Lung (tissue), 11 donors: ENCODE measurements at regions not wholly inside any gene's neighbourhood (a gene's known extent, or its start where the extent isn't known, plus 50 kb on each side); places are given as distances from the start of the nearest gene placed in this dataset.

Experiments used
- ATAC-seq: fragments of 200-7000 bp; cut with Tn5 transposase; one replicate; pipeline ENCODE4 v1.9.1; 2020; ENCODE audit warnings: moderate number of reproducible peaks; ENCODE audit not compliant: insufficient read depth, low FRiP score
- DNase-seq, 3 donors: peaks; one replicate each; pipeline ENCODE4 v3.0.0-alpha.2; 2013 to 2017
- H3K27ac ChIP-seq, 2 donors: one replicate each; pipeline ENCODE4 v1.5.1; 2013; ENCODE audit warnings: mild to moderate bottlenecking in 2 of 2, moderate library complexity in 2 of 2, control low read depth in 1 of 2, inconsistent platforms in 1 of 2, low read depth in 1 of 2, low read length in 1 of 2
- H3K27me3 ChIP-seq, 3 donors: one replicate each; pipeline ENCODE4 v1.5.1; 2013; ENCODE audit warnings: low read length in 2 of 3; ENCODE audit not compliant: control insufficient read depth in 3 of 3, insufficient read depth in 3 of 3
- H3K36me3 ChIP-seq, 4 donors: one replicate each; pipeline ENCODE4 v1.5.1; 2013; ENCODE audit warnings: low read length in 4 of 4, mild to moderate bottlenecking in 1 of 4, moderate library complexity in 1 of 4; ENCODE audit not compliant: control insufficient read depth in 4 of 4, insufficient read depth in 4 of 4
- H3K4me1 ChIP-seq, 5 donors: one replicate each; pipeline ENCODE4 v1.5.1; 2013; ENCODE audit warnings: low read length in 5 of 5, mild to moderate bottlenecking in 2 of 5, moderate library complexity in 1 of 5; ENCODE audit not compliant: control insufficient read depth in 5 of 5, insufficient read depth in 5 of 5
- H3K4me3 ChIP-seq: one replicate; pipeline ENCODE4 v1.5.1; 2013; ENCODE audit warnings: mild to moderate bottlenecking, control low read depth, moderate library complexity
- H3K9ac ChIP-seq, 2 donors: one replicate each; pipeline ENCODE4 v1.5.1; 2013; ENCODE audit warnings: low read length in 2 of 2, control low read depth in 1 of 2; ENCODE audit not compliant: insufficient read depth in 1 of 2
- H3K9me3 ChIP-seq, 4 donors: one replicate each; pipeline ENCODE4 v1.5.1; 2013; ENCODE audit warnings: low read length in 3 of 4, mild to moderate bottlenecking in 1 of 4, moderate library complexity in 1 of 4; ENCODE audit not compliant: control insufficient read depth in 4 of 4, insufficient read depth in 3 of 4
- CTCF ChIP-seq: IDR thresholded peaks from 2 replicates; pipeline ENCODE4 v1.5.1; 2012; ENCODE audit warnings: mild to moderate bottlenecking; ENCODE audit errors: control extremely low read depth, extremely low read depth
- WGBS, 2 donors: extraction: QIAGEN DNeasy Blood & Tissue Kit; methylation state at CpG; one replicate each; pipeline ENCODE4 v1.1.7; 2013; 5-methylcytosine and 5-hydroxymethylcytosine counted together
- donor health status: control.
- donor health status: control.
- donor health status: Bipolar disorder and iron deficiency.
- donor health status: healthy.
- donor health status: DM: yes; HTN: yes; CAD: no.

- no peaks in the 10 kb centered on the region for H3K36me3 ChIP-seq
- WGBS, 2 donors = 88 to 90% methylated on average over 9 of the region's 9 CpGs
- H3K27ac ChIP-seq = no peak overlapping the region
- TF ChIP-seq CTCF = no peak
- no peaks in the 10 kb centered on the region for H3K9me3 ChIP-seq
- no peak overlapping the region for H3K9ac ChIP-seq
- DNase-seq (no peak), ATAC-seq (no peak)
- no peak overlapping the region for H3K4me3 ChIP-seq
- H3K4me1 ChIP-seq = peaks cover 0 to 13% (median 6%) of the 10 kb centered on the region in 5 donors
- peaks cover 0 to 4% (median 0%) of the 10 kb centered on the region in 3 donors for H3K27me3 ChIP-seq
Measured at GRCh38 chr22:48366591-48366990, 1461.1 kb downstream of the BRD1 start.

DNA sequence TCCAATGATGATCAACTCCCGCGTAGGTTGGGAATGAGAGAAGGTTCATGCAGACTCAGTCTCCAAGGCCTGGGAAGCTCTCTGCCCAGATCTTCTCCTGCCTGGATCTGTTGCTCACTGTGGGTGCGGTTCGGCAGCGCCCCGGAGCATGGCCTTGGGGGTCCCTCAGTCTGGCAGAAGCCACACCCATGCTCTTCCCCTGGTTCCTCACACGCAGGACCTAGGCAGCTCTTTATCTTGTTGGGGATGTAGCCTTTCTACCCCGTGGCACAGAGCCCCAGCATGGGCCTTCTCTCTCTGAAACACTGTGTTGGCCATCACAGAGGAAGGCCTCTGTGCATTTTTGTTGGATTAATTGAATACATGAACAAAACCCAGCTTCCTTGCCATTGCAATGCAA lies 1461.6 kb downstream of the BRD1 start:
- H3K4me3 ChIP-seq = no peak overlapping the region
- TF ChIP-seq CTCF = no peak
- ATAC-seq (no peak), DNase-seq (no peak)
- H3K9me3 ChIP-seq = no peaks in the 10 kb centered on the region
- H3K4me1 ChIP-seq = peaks cover 0 to 13% (median 6%) of the 10 kb centered on the region in 5 donors
- H3K36me3 ChIP-seq = no peaks in the 10 kb centered on the region
- H3K9ac ChIP-seq = no peak overlapping the region
- H3K27me3 ChIP-seq = peaks cover 0 to 4% (median 0%) of the 10 kb centered on the region in 3 donors
- WGBS, 2 donors = 88 to 94% methylated on average over 8 of the region's 8 CpGs
- H3K27ac ChIP-seq = no peak overlapping the region

- DNase-seq (no peak), ATAC-seq (no peak)
- TF ChIP-seq CTCF = no peak
- Histone ChIP-seq H3K4me3 (no peak overlapping the region), H3K36me3 (no peaks in the 10 kb centered on the region), H3K27me3 (peaks cover 0 to 4% (median 0%) of the 10 kb centered on the region in 3 donors), H3K9ac (no peak overlapping the region), H3K4me1 (peaks cover 0 to 9% (median 5%) of the 10 kb centered on the region in 5 donors), H3K9me3 (no peaks in the 10 kb centered on the region), H3K27ac (no peak overlapping the region)
- WGBS, 2 donors = 86 to 89% methylated on average over 4 of the region's 4 CpGs
Measured at GRCh38 chr22:48365386-48365785, 1462.3 kb downstream of the BRD1 start.

DNA sequence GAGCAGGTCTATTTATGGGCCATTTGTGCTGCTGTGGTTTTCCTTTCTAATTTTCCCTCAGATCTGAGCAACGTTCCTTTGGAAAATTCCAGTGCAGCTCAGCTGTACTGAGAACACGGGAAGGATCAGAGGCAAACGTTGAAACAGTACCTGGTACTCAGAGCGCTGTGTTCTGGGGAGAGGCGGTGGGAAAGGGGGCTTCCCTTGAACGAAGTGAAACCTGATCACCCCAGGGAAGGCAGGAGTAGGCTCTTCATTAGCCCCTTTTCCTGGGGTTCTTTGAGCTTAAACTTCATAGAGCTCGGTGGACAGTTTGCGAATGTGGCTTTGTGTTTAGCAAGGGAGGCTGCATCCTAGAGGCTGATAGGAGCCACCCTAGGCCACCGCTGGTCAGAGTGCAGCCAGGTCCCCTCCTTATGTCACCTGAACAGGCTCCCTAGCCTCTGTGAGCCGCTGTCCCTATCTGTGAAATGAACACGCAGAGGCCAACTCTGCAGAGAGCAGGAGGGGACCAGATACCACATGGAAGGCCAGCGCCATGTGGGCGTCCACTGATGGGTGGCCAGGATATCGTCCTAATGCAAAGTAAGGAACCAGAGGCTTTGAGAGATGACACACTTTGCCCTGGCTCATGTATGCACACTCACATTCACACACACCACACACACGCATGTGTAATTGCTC lies 1464.8 kb downstream of the BRD1 start:
- Histone ChIP-seq H3K9ac (no peak overlapping the region), H3K9me3 (no peaks in the 10 kb centered on the region), H3K4me1 (no peaks in the 10 kb centered on the region), H3K27me3 (peaks cover 0 to 7% (median 0%) of the 10 kb centered on the region in 3 donors), H3K36me3 (no peaks in the 10 kb centered on the region), H3K27ac (no peak overlapping the region), H3K4me3 (no peak overlapping the region)
- TF ChIP-seq CTCF = no peak
- ATAC-seq (no peak), DNase-seq (no peak)
- WGBS, 2 donors = 79 to 80% methylated on average over 15 of the region's 15 CpGs
